Tibial nerve (tissue), 4 donors: ENCODE measurements at regions not wholly inside any gene's neighbourhood (a gene's known extent, or its start where the extent isn't known, plus 50 kb on each side); places are given as distances from the start of the nearest gene placed in this dataset.

Experiments
- DNase-seq, 2 donors: peaks; one replicate each; pipeline ENCODE4 v3.0.0-alpha.2; 2019; ENCODE audit warnings: low spot score in 2 of 2
- H3K27ac ChIP-seq, 4 donors: fragments of 200-600 bp; sonication (generic) in 3 of 4; one replicate each; pipeline ENCODE4 v1.5.1; 2017 to 2019; ENCODE audit warnings: mild to moderate bottlenecking in 1 of 4
- H3K27me3 ChIP-seq, 2 donors: fragments of 200-600 bp; sonication (generic) in 1 of 2; one replicate each; pipeline versions ENCODE4 v1.5.1 to v1.6.0; 2017 to 2019
- H3K36me3 ChIP-seq, 3 donors: fragments of 200-600 bp; sonication (generic); one replicate each; pipeline ENCODE4 v1.5.1; 2018 to 2019
- H3K4me1 ChIP-seq, 4 donors: fragments of 200-600 bp; sonication (generic) in 3 of 4; one replicate each; pipeline ENCODE4 v1.5.1; 2017 to 2019
- H3K4me3 ChIP-seq, 4 donors: fragments of 200-600 bp; sonication (generic) in 3 of 4; one replicate each; pipeline ENCODE4 v1.5.1; 2017 to 2019; ENCODE audit warnings: mild to moderate bottlenecking in 1 of 4, moderate library complexity in 1 of 4
- H3K9me3 ChIP-seq, 4 donors: fragments of 200-600 bp; sonication (generic) in 3 of 4; one replicate each; pipeline ENCODE4 v1.5.1; 2017 to 2019
- EP300 ChIP-seq, 2 donors: sonication (generic); formaldehyde crosslinking; IDR thresholded peaks; one replicate each; pipeline ENCODE4 v1.6.1; 2017; ENCODE audit warnings: antibody characterized with exemption in 2 of 2, mild to moderate bottlenecking in 1 of 2
- POLR2A ChIP-seq, 2 donors: fragments of 450-650 bp; IDR thresholded peaks; one replicate each; pipeline ENCODE4 v1.6.1; 2017; ENCODE audit warnings: antibody characterized with exemption in 2 of 2, mild to moderate bottlenecking in 2 of 2, moderate library complexity in 2 of 2
- WGBS, 2 donors: methylation state at CpG; one replicate each; pipeline ENCODE4 v1.1.5; 2018; 5-methylcytosine and 5-hydroxymethylcytosine counted together
- TF ChIP-seq, protein P1 (sequence below), 5 experiments: fragments of 200-600 bp in 3 of 5; fragments of 450-650 bp in 2 of 5; sonication (generic) in 3 of 5; IDR thresholded peaks; one replicate each; pipeline ENCODE4 v1.5.1; 2016 to 2019; ENCODE audit warnings: antibody characterized with exemption in 5 of 5, mild to moderate bottlenecking in 3 of 5, moderate library complexity in 2 of 5

DNA sequence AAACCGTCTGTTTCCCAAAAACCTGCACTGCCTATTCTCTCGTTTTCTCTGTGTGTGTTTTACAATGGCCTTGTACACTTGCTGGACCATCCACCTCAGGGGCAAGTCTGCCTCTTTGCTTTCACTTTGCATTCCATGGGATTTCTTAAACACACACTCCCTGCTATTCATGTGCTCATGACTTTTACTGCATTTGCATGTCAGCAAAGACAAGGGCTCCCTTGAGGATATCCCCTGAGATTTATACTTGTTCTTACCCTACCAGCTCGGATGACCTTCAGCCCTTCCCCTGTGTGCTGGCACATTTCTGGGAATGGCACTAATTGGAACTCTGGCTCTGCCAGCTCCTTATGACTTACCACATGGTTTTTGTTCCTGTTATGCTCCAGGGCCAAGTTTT lies 386.9 kb downstream of the AMY1C start:
- DNase-seq = no peak
- H3K27ac ChIP-seq = no peak overlapping the region
- TF ChIP-seq EP300 (IDR thresholded peaks at IDR 0.05) (no peak), POLR2A (IDR thresholded peaks at IDR 0.05) (no peak)
- TF ChIP-seq, protein P1, sequence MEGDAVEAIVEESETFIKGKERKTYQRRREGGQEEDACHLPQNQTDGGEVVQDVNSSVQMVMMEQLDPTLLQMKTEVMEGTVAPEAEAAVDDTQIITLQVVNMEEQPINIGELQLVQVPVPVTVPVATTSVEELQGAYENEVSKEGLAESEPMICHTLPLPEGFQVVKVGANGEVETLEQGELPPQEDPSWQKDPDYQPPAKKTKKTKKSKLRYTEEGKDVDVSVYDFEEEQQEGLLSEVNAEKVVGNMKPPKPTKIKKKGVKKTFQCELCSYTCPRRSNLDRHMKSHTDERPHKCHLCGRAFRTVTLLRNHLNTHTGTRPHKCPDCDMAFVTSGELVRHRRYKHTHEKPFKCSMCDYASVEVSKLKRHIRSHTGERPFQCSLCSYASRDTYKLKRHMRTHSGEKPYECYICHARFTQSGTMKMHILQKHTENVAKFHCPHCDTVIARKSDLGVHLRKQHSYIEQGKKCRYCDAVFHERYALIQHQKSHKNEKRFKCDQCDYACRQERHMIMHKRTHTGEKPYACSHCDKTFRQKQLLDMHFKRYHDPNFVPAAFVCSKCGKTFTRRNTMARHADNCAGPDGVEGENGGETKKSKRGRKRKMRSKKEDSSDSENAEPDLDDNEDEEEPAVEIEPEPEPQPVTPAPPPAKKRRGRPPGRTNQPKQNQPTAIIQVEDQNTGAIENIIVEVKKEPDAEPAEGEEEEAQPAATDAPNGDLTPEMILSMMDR (IDR thresholded peaks at IDR 0.05) = no peak
- H3K36me3 ChIP-seq = no peaks in the 10 kb centered on the region
- H3K4me3 ChIP-seq = no peak overlapping the region
- no peaks in the 10 kb centered on the region for H3K4me1 ChIP-seq
- WGBS, 2 donors = 44 to 48% methylated on average over 3 of the region's 3 CpGs
- H3K27me3 ChIP-seq = no peaks in the 10 kb centered on the region
- no peaks in the 10 kb centered on the region for H3K9me3 ChIP-seq

DNA sequence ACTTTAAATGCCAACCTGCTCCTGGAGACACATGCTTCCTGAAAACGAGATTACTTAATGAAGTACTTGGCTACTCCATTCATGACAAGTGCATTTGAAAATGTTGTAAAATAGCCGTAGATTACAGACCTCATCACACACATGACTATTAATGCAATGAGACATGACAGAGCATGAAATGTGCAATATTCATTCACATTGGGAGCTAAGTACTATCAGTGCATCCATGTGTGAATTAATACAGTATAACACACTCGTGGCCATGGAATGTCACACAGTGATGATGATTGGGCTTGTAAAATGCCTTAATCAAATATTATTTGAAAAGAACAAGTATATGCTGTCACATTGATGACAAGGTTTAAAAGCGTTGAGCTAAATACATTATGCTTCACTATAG lies 407.0 kb downstream of the AMY1C start:
- Histone ChIP-seq H3K27ac (no peak overlapping the region), H3K4me3 (no peak overlapping the region), H3K36me3 (no peaks in the 10 kb centered on the region), H3K27me3 (no peaks in the 10 kb centered on the region), H3K9me3 (peaks cover 0 to 9% (median 0%) of the 10 kb centered on the region in 4 donors), H3K4me1 (no peaks in the 10 kb centered on the region)
- TF ChIP-seq EP300 (IDR thresholded peaks at IDR 0.05) (no peak), POLR2A (IDR thresholded peaks at IDR 0.05) (no peak)
- TF ChIP-seq, protein P1 (IDR thresholded peaks at IDR 0.05) = no peak
- 80 to 86% methylated on average over 4 of the region's 4 CpGs for WGBS, 2 donors
- no peak for DNase-seq

DNA sequence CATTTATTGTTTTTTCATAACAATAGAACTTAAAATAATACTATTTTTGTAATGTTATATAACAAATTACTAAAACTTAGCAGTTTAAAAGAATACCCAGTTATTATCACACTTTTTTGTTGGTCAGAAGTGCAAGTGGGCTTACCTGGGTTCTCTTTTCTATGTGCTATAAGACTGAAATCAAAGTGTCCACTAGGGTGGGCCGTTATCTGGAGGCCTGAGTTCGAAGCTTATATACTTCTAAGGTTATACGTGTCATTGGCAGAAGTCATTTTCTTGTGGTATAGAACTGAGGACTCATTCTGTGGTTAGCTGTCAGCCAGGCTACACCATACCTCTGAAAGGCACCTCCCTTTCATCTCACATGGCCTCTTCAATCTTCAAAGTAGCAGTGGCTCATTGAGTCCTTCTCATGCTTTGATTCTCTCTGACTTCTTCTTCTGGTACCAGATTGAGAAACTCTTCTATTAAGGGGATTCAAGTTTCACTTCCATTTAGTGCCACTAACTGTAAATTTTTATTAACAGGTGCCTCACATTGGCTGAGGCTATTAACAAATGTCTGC lies 414.3 kb downstream of the AMY1C start:
- Histone ChIP-seq H3K4me3 (no peak overlapping the region), H3K9me3 (no peaks in the 10 kb centered on the region), H3K36me3 (no peaks in the 10 kb centered on the region), H3K27ac (no peak overlapping the region), H3K4me1 (no peaks in the 10 kb centered on the region), H3K27me3 (no peaks in the 10 kb centered on the region)
- WGBS, 2 donors = 81 to 89% methylated on average over 3 of the region's 3 CpGs
- no peak for DNase-seq
- TF ChIP-seq, protein P1 (IDR thresholded peaks at IDR 0.05) = no peak
- TF ChIP-seq POLR2A (IDR thresholded peaks at IDR 0.05) (no peak), EP300 (IDR thresholded peaks at IDR 0.05) (no peak)

DNA sequence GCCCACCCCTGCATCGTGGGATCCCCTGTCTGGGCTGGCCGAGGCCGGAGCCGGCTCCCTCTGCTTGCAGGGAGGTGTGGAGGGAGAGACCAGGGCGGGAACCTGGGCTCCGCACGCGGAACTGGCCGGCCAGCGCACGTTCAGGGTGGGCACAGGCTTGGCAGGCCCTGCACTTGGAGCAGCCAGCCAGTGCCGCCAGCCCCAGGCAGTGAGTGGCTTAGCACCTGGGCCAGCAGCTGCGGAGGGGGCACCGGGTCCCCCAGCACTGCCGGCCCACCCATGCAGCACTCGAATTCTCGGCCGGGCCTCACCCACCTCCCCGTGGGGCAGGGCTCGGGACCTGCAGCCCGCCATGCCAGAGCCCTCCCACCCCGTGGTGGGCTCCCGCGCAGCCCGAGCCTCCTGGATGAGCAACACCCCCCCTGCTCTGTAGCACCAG lies 422.6 kb downstream of the AMY1C start:
- Histone ChIP-seq H3K4me1 (no peaks in the 10 kb centered on the region), H3K9me3 (peaks cover 0 to 25% (median 0%) of the 10 kb centered on the region in 4 donors), H3K27me3 (no peaks in the 10 kb centered on the region), H3K27ac (no peak overlapping the region), H3K36me3 (no peaks in the 10 kb centered on the region), H3K4me3 (no peak overlapping the region)
- TF ChIP-seq POLR2A (IDR thresholded peaks at IDR 0.05) (no peak), EP300 (IDR thresholded peaks at IDR 0.05) (no peak)
- TF ChIP-seq, protein P1 (IDR thresholded peaks at IDR 0.05) = no peak
- WGBS, 2 donors = 98 to 100% methylated on average over 13 to 25 of the region's 25 CpGs
- no peak for DNase-seq

DNA sequence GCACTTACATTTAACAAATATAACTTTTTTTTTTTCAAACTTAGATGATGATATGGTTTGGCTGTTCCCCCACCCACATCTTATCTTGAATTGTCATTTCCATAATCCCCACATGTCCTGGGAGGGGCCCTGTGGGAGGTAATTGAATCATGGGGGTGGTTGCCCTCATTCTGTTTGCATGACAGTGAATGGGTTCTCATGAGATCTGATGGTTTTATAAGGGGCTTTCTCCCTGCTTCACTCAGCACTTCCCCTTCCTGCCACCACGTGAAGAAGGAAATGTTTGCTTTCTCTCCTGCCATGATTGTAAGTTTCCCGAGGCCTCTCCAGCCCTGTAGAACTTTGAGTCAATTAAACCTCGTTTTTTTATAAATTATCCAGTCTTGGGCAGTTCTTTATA lies 432.6 kb downstream of the AMY1C start:
- WGBS, 2 donors = 36 to 44% methylated on average over 3 of the region's 3 CpGs
- no peaks in the 10 kb centered on the region for H3K4me1 ChIP-seq
- no peaks in the 10 kb centered on the region for H3K36me3 ChIP-seq
- no peaks in the 10 kb centered on the region for H3K9me3 ChIP-seq
- no peak overlapping the region for H3K27ac ChIP-seq
- TF ChIP-seq EP300 (IDR thresholded peaks at IDR 0.05) (no peak), POLR2A (IDR thresholded peaks at IDR 0.05) (no peak)
- TF ChIP-seq, protein P1 (IDR thresholded peaks at IDR 0.05) = no peak
- H3K4me3 ChIP-seq = no peak overlapping the region
- H3K27me3 ChIP-seq = no peaks in the 10 kb centered on the region
- no peak for DNase-seq
